H1 (cell line): ENCODE measurements at regions not wholly inside any gene's neighbourhood (a gene's known extent, or its start where the extent isn't known, plus 50 kb on each side); places are given as distances from the start of the nearest gene placed in this dataset.

Source experiments
- CTCF ChIA-PET: fragments of 300-600 bp; sonication (Branson Sonifier 250); formaldehyde crosslinking; loops from one replicate; lab custom pipeline; 2021; ENCODE audit not compliant: partially characterized antibody; lab: Charles Lee
- POLR2A ChIA-PET: fragments of 300-600 bp; sonication (Branson Sonifier 250); formaldehyde crosslinking; loops from one replicate; lab custom pipeline; 2021; ENCODE audit warnings: inconsistent platforms; ENCODE audit not compliant: partially characterized antibody; lab: Charles Lee
- DNase-seq, 2 experiments: peaks; one replicate each; pipeline versions ENCODE4 v3.0.0 to v3.0.0-alpha.2; 2010 to 2022; ENCODE audit warnings: low spot score in 2 of 2, low read depth in 1 of 2, mixed read lengths in 1 of 2
- FAIRE-seq: peaks from 2 replicates; lab custom pipeline; 2011; peaks lifted over from hg19 to GRCh38; lab: Jason Lieb, UNC
- H2AFZ ChIP-seq: 2 replicates; pipeline ENCODE4 v1.8.1; 2012; ENCODE audit warnings: low read length, inconsistent platforms
- H2AK5ac ChIP-seq: 2 replicates; pipeline ENCODE4 v1.6.1; 2013; ENCODE audit warnings: low read depth, low read length
- H2BK120ac ChIP-seq: replicated peaks from 2 replicates; pipeline ENCODE3; 2013; ENCODE audit warnings: low read depth, low read length, inconsistent platforms
- H2BK12ac ChIP-seq: 2 replicates; pipeline ENCODE4 v1.6.1; 2013; ENCODE audit warnings: low read depth, low read length
- H2BK15ac ChIP-seq: 2 replicates; pipeline ENCODE4 v1.6.1; 2013; ENCODE audit warnings: low read length
- H2BK20ac ChIP-seq: 2 replicates; pipeline ENCODE4 v1.6.1; 2013; ENCODE audit warnings: low read length
- H2BK5ac ChIP-seq: 2 replicates; pipeline ENCODE4 v1.6.1; 2013; ENCODE audit warnings: low read depth, low read length
- H3K14ac ChIP-seq: 2 replicates; pipeline ENCODE4 v1.6.1; 2013; ENCODE audit warnings: inconsistent platforms; ENCODE audit not compliant: insufficient read length
- H3K18ac ChIP-seq: 2 replicates; pipeline ENCODE4 v1.6.1; 2013; ENCODE audit warnings: low read length; ENCODE audit errors: extremely low read depth
- H3K23ac ChIP-seq: 2 replicates; pipeline ENCODE4 v1.6.1; 2013; ENCODE audit warnings: inconsistent platforms; ENCODE audit not compliant: insufficient read length
- H3K23me2 ChIP-seq: 2 replicates; pipeline ENCODE4 v1.6.1; 2013; ENCODE audit warnings: low read depth, low read length
- H3K27ac ChIP-seq: 2 replicates; pipeline ENCODE4 v1.6.1; 2011; ENCODE audit warnings: low read depth, low read length, inconsistent platforms
- H3K27me3 ChIP-seq, 4 experiments: replicated peaks in 1 of 4; 1 replicate in 1 of 4; 2 replicates in 3 of 4; pipeline versions ENCODE4 v1.6.1 to v1.8.1; 2011 to 2013; ENCODE audit warnings: low read length in 3 of 4, mild to moderate bottlenecking in 3 of 4, inconsistent platforms in 2 of 4, mixed read lengths in 2 of 4, moderate library complexity in 1 of 4; ENCODE audit not compliant: control insufficient read depth in 3 of 4, insufficient read depth in 3 of 4; ENCODE audit errors: extremely low read depth in 1 of 4
- H3K36me3 ChIP-seq, 4 experiments: 2 replicates each; pipeline versions ENCODE4 v1.6.1 to v1.8.1; 2011 to 2013; ENCODE audit warnings: mild to moderate bottlenecking in 4 of 4, low read length in 3 of 4, moderate library complexity in 2 of 4, control low read depth in 1 of 4, inconsistent platforms in 1 of 4; ENCODE audit not compliant: insufficient read depth in 4 of 4, control insufficient read depth in 2 of 4
- H3K4ac ChIP-seq: replicated peaks from 2 replicates; pipeline ENCODE3; 2013; ENCODE audit warnings: low read length, low read depth, mixed read lengths, inconsistent platforms; ENCODE audit not compliant: insufficient read length
- H3K4me1 ChIP-seq, 4 experiments: replicated peaks in 1 of 4; 1 replicate in 1 of 4; 2 replicates in 3 of 4; pipeline versions ENCODE4 v1.6.1 to v1.8.1; 2011 to 2013; ENCODE audit warnings: low read length in 3 of 4, inconsistent platforms in 2 of 4, mixed read lengths in 1 of 4; ENCODE audit not compliant: insufficient read depth in 4 of 4, control insufficient read depth in 3 of 4
- H3K4me2 ChIP-seq, 2 experiments: 2 replicates each; pipeline versions ENCODE4 v1.6.1 to v1.8.1; 2011 to 2013; ENCODE audit warnings: low read depth in 2 of 2, low read length in 2 of 2, control low read depth in 1 of 2, inconsistent platforms in 1 of 2, mild to moderate bottlenecking in 1 of 2; ENCODE audit not compliant: insufficient read depth in 1 of 2
- H3K4me3 ChIP-seq, 4 experiments: fragments of 200-600, 300-600 bp in 1 of 4; sonication (generic), shearing (Covaris generic), sonication (Bioruptor Twin) in 1 of 4; 2 replicates each; pipeline versions ENCODE4 v1.5.1 to v1.8.1; 2011 to 2016; ENCODE audit warnings: low read length in 4 of 4, low read depth in 3 of 4, control low read depth in 2 of 4, inconsistent platforms in 2 of 4, mild to moderate bottlenecking in 2 of 4, mixed read lengths in 1 of 4, moderate library complexity in 1 of 4; ENCODE audit not compliant: insufficient read depth in 2 of 4; ENCODE audit errors: extremely low read depth in 1 of 4
- H3K56ac ChIP-seq: replicated peaks from 2 replicates; pipeline ENCODE3; 2013; ENCODE audit warnings: low read depth, mild to moderate bottlenecking, mixed read lengths, low read length, inconsistent platforms; ENCODE audit not compliant: insufficient read length
- H3K79me1 ChIP-seq: 2 replicates; pipeline ENCODE4 v1.6.1; 2013; ENCODE audit warnings: low read depth, low read length, control low read depth
- H3K79me2 ChIP-seq, 2 experiments: 2 replicates each; pipeline versions ENCODE4 v1.6.1 to v1.8.1; 2012 to 2013; ENCODE audit warnings: low read length in 2 of 2, mild to moderate bottlenecking in 2 of 2, inconsistent platforms in 1 of 2; ENCODE audit not compliant: insufficient read depth in 2 of 2, control insufficient read depth in 1 of 2
- H3K9ac ChIP-seq, 4 experiments: replicated peaks in 1 of 4; 1 replicate in 1 of 4; 2 replicates in 3 of 4; pipeline versions ENCODE4 v1.6.1 to v1.8.1; 2011 to 2013; ENCODE audit warnings: low read depth in 3 of 4, low read length in 3 of 4, control low read depth in 2 of 4, mild to moderate bottlenecking in 2 of 4, moderate library complexity in 2 of 4, inconsistent platforms in 1 of 4; ENCODE audit errors: extremely low read depth in 1 of 4
- H3K9me3 ChIP-seq, 2 experiments: 2 replicates each; pipeline versions ENCODE4 v1.6.1 to v1.8.1; 2012 to 2013; ENCODE audit warnings: mild to moderate bottlenecking in 2 of 2, moderate library complexity in 2 of 2, control low read depth in 1 of 2, inconsistent platforms in 1 of 2, low read depth in 1 of 2, low read length in 1 of 2, mixed read lengths in 1 of 2; ENCODE audit not compliant: insufficient read depth in 2 of 2
- H4K20me1 ChIP-seq, 2 experiments: replicated peaks in 1 of 2; 2 replicates each; pipeline versions ENCODE3 to v1.8.1; 2011 to 2013; ENCODE audit warnings: inconsistent platforms in 2 of 2, low read length in 2 of 2, mild to moderate bottlenecking in 1 of 2; ENCODE audit not compliant: insufficient read depth in 2 of 2, control insufficient read depth in 1 of 2
- H4K5ac ChIP-seq: 2 replicates; pipeline ENCODE4 v1.6.1; 2013; ENCODE audit warnings: low read length, low read depth, mixed read lengths, inconsistent platforms; ENCODE audit not compliant: insufficient read length
- H4K8ac ChIP-seq: 2 replicates; pipeline ENCODE4 v1.8.0; 2013; ENCODE audit warnings: mild to moderate bottlenecking, moderate library complexity, low read length, inconsistent platforms; ENCODE audit not compliant: insufficient read depth; ENCODE audit errors: extremely low read depth
- H4K91ac ChIP-seq: replicated peaks from 2 replicates; pipeline ENCODE3; 2013; ENCODE audit warnings: low read length, mixed read lengths, inconsistent platforms; ENCODE audit not compliant: insufficient read length
- BACH1 ChIP-seq: IDR thresholded peaks from 2 replicates; pipeline ENCODE4 v1.6.1; 2012; ENCODE audit warnings: low read length, improper control_type of control experiment
- CHD1 ChIP-seq: IDR thresholded peaks from 2 replicates; pipeline ENCODE4 v1.6.1; 2012; ENCODE audit warnings: low read depth, low read length, improper control_type of control experiment
- FOSL1 ChIP-seq: IDR thresholded peaks from 2 replicates; pipeline ENCODE4 v1.6.1; 2011; ENCODE audit warnings: mild to moderate bottlenecking, low read depth, low read length, moderate library complexity; ENCODE audit not compliant: insufficient read depth
- HDAC6 ChIP-seq: IDR thresholded peaks from one replicate; pipeline ENCODE4 v1.7.1; 2012; ENCODE audit warnings: low read depth, mild to moderate bottlenecking, inconsistent platforms, low read length, moderate library complexity
- KDM5A ChIP-seq: fragments of 200-600 bp; IDR thresholded peaks from 2 replicates; pipeline ENCODE4 v1.7.1; 2012; ENCODE audit warnings: mild to moderate bottlenecking, low read length, inconsistent platforms, mixed read lengths
- PHF8 ChIP-seq: fragments of 200-600 bp; sonication (generic); conservative IDR thresholded peaks from 2 replicates; pipeline ENCODE4 v1.7.1; 2012; ENCODE audit warnings: low read depth, mild to moderate bottlenecking, inconsistent platforms, low read length, moderate library complexity
- SIRT6 ChIP-seq: IDR thresholded peaks from one replicate; pipeline ENCODE4 v1.7.1; 2012; ENCODE audit warnings: low read length, inconsistent platforms
- SP2 ChIP-seq: IDR thresholded peaks from 2 replicates; pipeline ENCODE4 v1.6.1; 2012; ENCODE audit warnings: mild to moderate bottlenecking, low read length, inconsistent platforms
- TEAD4 ChIP-seq: IDR thresholded peaks from 2 replicates; pipeline ENCODE4 v1.6.1; 2012; ENCODE audit warnings: low read depth, low read length, inconsistent platforms, mixed read lengths
- ZNF274 ChIP-seq: IDR thresholded peaks from 2 replicates; pipeline ENCODE4 v1.7.0; 2012; ENCODE audit warnings: low read length, borderline replicate concordance; ENCODE audit errors: extremely low read depth
- TF ChIP-seq, protein P1 (sequence below): IDR thresholded peaks from 2 replicates; pipeline ENCODE4 v1.6.1; 2012; ENCODE audit warnings: inconsistent platforms

DNA sequence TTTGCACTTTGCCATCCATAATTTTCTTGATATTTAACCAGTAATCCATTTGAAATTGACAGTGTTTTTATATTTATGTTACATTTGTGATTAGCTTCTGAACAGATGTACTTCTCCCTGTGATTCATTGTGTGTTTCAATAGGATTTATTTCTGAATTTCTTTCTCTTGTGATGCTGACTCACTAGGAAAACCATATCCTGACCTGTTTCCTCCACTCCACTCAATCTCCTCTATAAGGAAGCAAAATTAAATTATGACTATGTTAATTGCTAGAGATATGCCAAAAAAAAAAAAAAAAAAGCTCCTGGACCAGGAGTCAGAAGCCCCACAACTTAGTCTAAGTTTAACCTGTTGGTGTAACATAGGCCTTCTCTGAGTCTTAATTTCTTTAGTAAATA lies 614.6 kb upstream of the SPRY2 start:
- Histone ChIP-seq H2BK20ac (no peak overlapping the region), H3K9me3 (no peaks in the 10 kb centered on the region), H2BK12ac (no peak overlapping the region), H3K4me3 (no peak overlapping the region), H3K23me2 (no peaks in the 10 kb centered on the region), H3K79me1 (no peaks in the 10 kb centered on the region), H4K91ac (no peak overlapping the region), H4K20me1 (no peaks in the 10 kb centered on the region), H3K27ac (no peak overlapping the region)
- FAIRE-seq, result no peak
- CTCF ChIA-PET, result interaction anchor here (1.1 to 1.5 kb wide), 2 partner anchors 24 to 62 kb away, joined by 3 to 5 read pairs; no protein-coding TSS in a partner anchor
- TF ChIP-seq CHD1 (no peak), TEAD4 (no peak), FOSL1 (no peak), PHF8 (no peak), BACH1 (no peak), SIRT6 (no peak), SP2 (no peak), KDM5A (no peak), ZNF274 (no peak), HDAC6 (no peak)
- TF ChIP-seq, protein P1, sequence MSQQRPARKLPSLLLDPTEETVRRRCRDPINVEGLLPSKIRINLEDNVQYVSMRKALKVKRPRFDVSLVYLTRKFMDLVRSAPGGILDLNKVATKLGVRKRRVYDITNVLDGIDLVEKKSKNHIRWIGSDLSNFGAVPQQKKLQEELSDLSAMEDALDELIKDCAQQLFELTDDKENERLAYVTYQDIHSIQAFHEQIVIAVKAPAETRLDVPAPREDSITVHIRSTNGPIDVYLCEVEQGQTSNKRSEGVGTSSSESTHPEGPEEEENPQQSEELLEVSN, result no peak
- TF ChIP-seq, all 59 proteins: peak for 0
- POLR2A ChIA-PET, result no interaction called here
- Histone ChIP-seq H2AK5ac (no peak overlapping the region), H3K79me2 (no peaks in the 10 kb centered on the region), H2BK15ac (no peak overlapping the region), H3K27me3 (no peaks in the 10 kb centered on the region), H4K5ac (no peak overlapping the region), H3K4me1 (no peaks in the 10 kb centered on the region), H2BK120ac (no peak overlapping the region), H3K14ac (no peak overlapping the region), H4K8ac (no peak overlapping the region), H3K23ac (no peak overlapping the region), H3K4me2 (no peak overlapping the region), H3K18ac (no peak overlapping the region), H2BK5ac (no peak overlapping the region), H3K4ac (no peak overlapping the region), H3K56ac (no peak overlapping the region), H3K36me3 (no peaks in the 10 kb centered on the region), H2AFZ (no peak overlapping the region), H3K9ac (no peak overlapping the region)
- no peak for DNase-seq
